ENCODE measurements at regions not wholly inside any gene's neighbourhood (a gene's known extent, or its start where the extent isn't known, plus 50 kb on each side); places are given as distances from the start of the nearest gene placed in this dataset.

GRCh38 chr18:10148189-10148929 lies 234.5 kb downstream of the VAPA start:
- no peak overlapping the region for H3K18ac ChIP-seq (ENCODE audit: insufficient read length, low read depth, low read length)
- no peak overlapping the region for H2BK15ac ChIP-seq (ENCODE audit: low read depth, low read length)
- H4K91ac ChIP-seq (ENCODE audit: insufficient read length, low read depth, low read length), result no peak overlapping the region
- Mint-ChIP-seq H3K9me3 (peaks cover 4 to 6% of the 10 kb centered on the region in 2 experiments), H3K36me3 (ENCODE audit: insufficient read depth in 1 of 3, low read depth in 3 of 3) (peaks cover 0 to 4% (median 3%) of the 10 kb centered on the region in 3 experiments; a peak in 3 of 7 replicates), H3K4me3 (no peak overlapping the region), H3K27ac (no peak overlapping the region), H3K27me3 (ENCODE audit: low read depth) (no peaks in the 10 kb centered on the region), H3K4me1 (peaks cover 7 to 10% of the 10 kb centered on the region in 2 experiments)
- no peaks in the 10 kb centered on the region for H3K27me3 ChIP-seq (ENCODE audit: insufficient read depth, low read length)
- no peak overlapping the region for H3K56ac ChIP-seq (ENCODE audit: insufficient read length, low read depth, low read length)
- no peaks in the 10 kb centered on the region for H3K23me2 ChIP-seq (ENCODE audit: insufficient read length, low read depth, low read length, poor library complexity, severe bottlenecking)
- no peak overlapping the region for H2BK20ac ChIP-seq (ENCODE audit: low read depth, low read length, poor library complexity, severe bottlenecking)
- H3T11ph ChIP-seq (ENCODE audit: low read length), result no peak overlapping the region
- no peak overlapping the region for H3K4ac ChIP-seq (ENCODE audit: low read depth, low read length)
- no peak for TF ChIP-seq CTCF (conservative IDR thresholded peaks at IDR 0.05)
- H4K20me1 ChIP-seq (ENCODE audit: control insufficient read depth, insufficient read depth, insufficient read length), result no peaks in the 10 kb centered on the region
- H3K9ac ChIP-seq (ENCODE audit: extremely low read depth, insufficient read length, low read length), result no peak overlapping the region
- no peak overlapping the region for H4K5ac ChIP-seq (ENCODE audit: insufficient read length, low read depth, low read length)
- H3K14ac ChIP-seq (ENCODE audit: insufficient read depth, low read length), result no peak overlapping the region
- H2BK5ac ChIP-seq (ENCODE audit: insufficient read length, low read length), result no peak overlapping the region
- no peaks in the 10 kb centered on the region for H3K79me1 ChIP-seq (ENCODE audit: insufficient read depth, low read depth, low read length, poor library complexity, severe bottlenecking)
- no peak overlapping the region for H2AK5ac ChIP-seq (ENCODE audit: insufficient read length, low read length)
- H3K27ac ChIP-seq (ENCODE audit: insufficient read length, low read depth, low read length), result no peak overlapping the region
- no peak overlapping the region for H3K4me2 ChIP-seq (ENCODE audit: insufficient read depth, insufficient read length, low read length)
- no peak for DNase-seq
- H3K79me2 ChIP-seq (ENCODE audit: insufficient read depth, low read length), result no peaks in the 10 kb centered on the region
- H3K23ac ChIP-seq (ENCODE audit: insufficient read length, low read depth, low read length), result no peak overlapping the region
- WGBS (ENCODE audit: extremely low coverage, insufficient read length, low lambda C conversion rate), result no CpG with 5 or more reads among the region's 8 CpGs
- H2AFZ ChIP-seq (ENCODE audit: low read length), result no peak overlapping the region
- H4K8ac ChIP-seq (replicated peaks; ENCODE audit: insufficient read length, low read depth, low read length), result no peak overlapping the region
- no peak overlapping the region for H2BK12ac ChIP-seq (ENCODE audit: insufficient read length, low read depth, low read length)
- H3K9me3 ChIP-seq (ENCODE audit: control insufficient read depth, low read depth, low read length), result no peaks in the 10 kb centered on the region
- no peaks in the 10 kb centered on the region; the same call in 1 of the 2 replicates for H3K4me1 ChIP-seq (ENCODE audit: insufficient read depth, low read length)
- no peak overlapping the region for H2BK120ac ChIP-seq (ENCODE audit: low read depth, low read length, poor library complexity, severe bottlenecking)

Measured in H9 (cell line).